Gastroesophageal sphincter (tissue), 4 donors: ENCODE measurements at regions not wholly inside any gene's neighbourhood (a gene's known extent, or its start where the extent isn't known, plus 50 kb on each side); places are given as distances from the start of the nearest gene placed in this dataset.

ENCODE experiments used
- ATAC-seq: fragments of 150-250 bp; one replicate; pipeline ENCODE4 v1.9.1; 2016; ENCODE audit warnings: mild to moderate bottlenecking, moderate library complexity
- H3K27ac ChIP-seq, 4 donors: fragments of 200-600 bp; sonication (generic) in 3 of 4; 1 replicate in 3 of 4; 2 replicates in 1 of 4; pipeline ENCODE4 v1.5.1; 2016 to 2019
- H3K27me3 ChIP-seq: fragments of 200-600 bp; sonication (generic); one replicate; pipeline ENCODE4 v1.5.1; 2019
- H3K36me3 ChIP-seq, 2 donors: fragments of 200-600 bp; sonication (generic); one replicate each; pipeline ENCODE4 v1.5.1; 2019; ENCODE audit warnings: control low read depth in 1 of 2
- H3K4me1 ChIP-seq, 3 donors: fragments of 200-600 bp; sonication (generic); 1 replicate in 2 of 3; 2 replicates in 1 of 3; pipeline ENCODE4 v1.5.1; 2016 to 2019; ENCODE audit warnings: control low read depth in 2 of 3
- H3K4me3 ChIP-seq, 2 donors: fragments of 200-600 bp; sonication (generic); one replicate each; pipeline ENCODE4 v1.5.1; 2019; ENCODE audit warnings: mild to moderate bottlenecking in 1 of 2, moderate library complexity in 1 of 2
- H3K9me3 ChIP-seq, 3 donors: fragments of 200-600 bp; sonication (generic); one replicate each; pipeline ENCODE4 v1.5.1; 2017 to 2019; ENCODE audit warnings: control low read depth in 2 of 3
- CTCF ChIP-seq, 4 experiments: fragments of 200-600 bp in 2 of 4; fragments of 450-650 bp in 2 of 4; sonication (generic) in 1 of 4; IDR thresholded peaks; one replicate each; pipeline ENCODE4 v1.5.1; 2017 to 2019; ENCODE audit warnings: antibody characterized with exemption in 4 of 4, mild to moderate bottlenecking in 2 of 4, moderate library complexity in 2 of 4
- EP300 ChIP-seq: sonication (generic); formaldehyde crosslinking; IDR thresholded peaks from one replicate; pipeline ENCODE4 v1.6.1; 2017; ENCODE audit warnings: antibody characterized with exemption, mild to moderate bottlenecking
- POLR2A ChIP-seq, 2 donors: fragments of 450-650 bp; IDR thresholded peaks; one replicate each; pipeline ENCODE4 v1.6.1; 2017; ENCODE audit warnings: antibody characterized with exemption in 2 of 2, mild to moderate bottlenecking in 2 of 2, moderate library complexity in 1 of 2
- POLR2AphosphoS5 ChIP-seq: sonication (generic); formaldehyde crosslinking; IDR thresholded peaks from one replicate; pipeline ENCODE4 v1.6.1; 2017; ENCODE audit warnings: antibody characterized with exemption
- WGBS, 2 donors: methylation state at CpG; one replicate each; pipeline ENCODE4 v1.1.5; 2018; ENCODE audit warnings: low coverage in 1 of 2; 5-methylcytosine and 5-hydroxymethylcytosine counted together

GRCh38 chr13:86510792-86511191 lies 711.6 kb upstream of the SLITRK6 start:
- 50 to 75% methylated on average over 2 of the region's 2 CpGs for WGBS, 2 donors
- no peaks in the 10 kb centered on the region for H3K4me1 ChIP-seq
- no peaks in the 10 kb centered on the region for H3K27me3 ChIP-seq
- TF ChIP-seq POLR2AphosphoS5: no peak
- no peak for TF ChIP-seq CTCF (IDR thresholded peaks at IDR 0.05)
- TF ChIP-seq EP300: no peak
- TF ChIP-seq POLR2A (IDR thresholded peaks at IDR 0.05): no peak
- no peaks in the 10 kb centered on the region for H3K9me3 ChIP-seq
- H3K4me3 ChIP-seq: no peak overlapping the region
- no peak for ATAC-seq
- no peak overlapping the region for H3K27ac ChIP-seq
- H3K36me3 ChIP-seq: no peaks in the 10 kb centered on the region

- 87 to 88% methylated on average over 3 of the region's 3 CpGs for WGBS, 2 donors
Observed at GRCh38 chr13:86541461-86541860, 742.2 kb upstream of the SLITRK6 start.

GRCh38 chr13:86554066-86554465 lies 754.8 kb upstream of the SLITRK6 start:
- H3K9me3 ChIP-seq: peaks cover 0 to 3% (median 0%) of the 10 kb centered on the region in 3 donors
- no peak for TF ChIP-seq POLR2AphosphoS5
- no peak for TF ChIP-seq EP300
- no peak for TF ChIP-seq CTCF (IDR thresholded peaks at IDR 0.05)
- TF ChIP-seq POLR2A (IDR thresholded peaks at IDR 0.05): no peak
- no peak for ATAC-seq
- H3K27ac ChIP-seq: no peak overlapping the region
- no peaks in the 10 kb centered on the region for H3K27me3 ChIP-seq
- no peak overlapping the region for H3K4me3 ChIP-seq
- H3K36me3 ChIP-seq: no peaks in the 10 kb centered on the region
- H3K4me1 ChIP-seq: no peaks in the 10 kb centered on the region

More at GRCh38 chr13:86541461-86541860, 742.2 kb upstream of the SLITRK6 start:
- H3K4me3 ChIP-seq: no peak overlapping the region
- H3K9me3 ChIP-seq: no peaks in the 10 kb centered on the region
- TF ChIP-seq POLR2AphosphoS5 (no peak), POLR2A (IDR thresholded peaks at IDR 0.05) (no peak), CTCF (IDR thresholded peaks at IDR 0.05) (no peak), EP300 (no peak)
- no peak overlapping the region for H3K27ac ChIP-seq
- no peak for ATAC-seq
- H3K4me1 ChIP-seq: no peaks in the 10 kb centered on the region
- H3K27me3 ChIP-seq: no peaks in the 10 kb centered on the region
- H3K36me3 ChIP-seq: no peaks in the 10 kb centered on the region

- Histone ChIP-seq H3K27ac (no peak overlapping the region), H3K4me1 (no peaks in the 10 kb centered on the region), H3K9me3 (peaks cover 0 to 3% (median 0%) of the 10 kb centered on the region in 3 donors), H3K4me3 (no peak overlapping the region), H3K36me3 (no peaks in the 10 kb centered on the region), H3K27me3 (no peaks in the 10 kb centered on the region)
- ATAC-seq: no peak
- TF ChIP-seq EP300 (no peak), CTCF (IDR thresholded peaks at IDR 0.05) (no peak), POLR2AphosphoS5 (no peak), POLR2A (IDR thresholded peaks at IDR 0.05) (no peak)
- WGBS, 2 donors: 67 to 73% methylated on average over 1 of the region's 1 CpG
Observed at GRCh38 chr13:86559901-86560300, 760.7 kb upstream of the SLITRK6 start.

GRCh38 chr13:86562866-86563265 lies 763.6 kb upstream of the SLITRK6 start:
- ATAC-seq: no peak
- TF ChIP-seq POLR2AphosphoS5 (no peak), POLR2A (IDR thresholded peaks at IDR 0.05) (no peak), EP300 (no peak), CTCF (IDR thresholded peaks at IDR 0.05) (no peak)
- WGBS, 2 donors: 92 to 94% methylated on average over 6 of the region's 6 CpGs
- Histone ChIP-seq H3K36me3 (no peaks in the 10 kb centered on the region), H3K4me1 (no peaks in the 10 kb centered on the region), H3K27me3 (no peaks in the 10 kb centered on the region), H3K27ac (no peak overlapping the region), H3K9me3 (peaks cover 0 to 3% (median 0%) of the 10 kb centered on the region in 3 donors), H3K4me3 (no peak overlapping the region)
